Activated naive CD4-positive, alpha-beta T cell treated with anti-CD3 and anti-CD28 coated beads, Interleukin-2, amount 50 U/mL, for 24 hours (primary cell): ENCODE measurements at regions not wholly inside any gene's neighbourhood (a gene's known extent, or its start where the extent isn't known, plus 50 kb on each side); places are given as distances from the start of the nearest gene placed in this dataset.
"Not testable (repeated sequence)": the region's sequence is repeated elsewhere in the genome, so short reads cannot be mapped to it uniquely, and the experiment has no call there.

Experiments used
- H3K27ac Mint-ChIP-seq: one replicate; pipeline ENCODE4 v1.8.0; 2021; ENCODE audit warnings: mild to moderate bottlenecking, mixed read lengths
- H3K27me3 Mint-ChIP-seq: one replicate; pipeline ENCODE4 v1.8.0; 2021; ENCODE audit warnings: mixed read lengths
- H3K36me3 Mint-ChIP-seq: one replicate; pipeline ENCODE4 v1.8.0; 2021; ENCODE audit warnings: mixed read lengths
- H3K4me1 Mint-ChIP-seq: one replicate; pipeline ENCODE4 v1.8.0; 2021; ENCODE audit warnings: mixed read lengths
- H3K4me3 Mint-ChIP-seq: one replicate; pipeline ENCODE4 v1.8.0; 2021; ENCODE audit warnings: mild to moderate bottlenecking, mixed read lengths
- H3K9me3 Mint-ChIP-seq: one replicate; pipeline ENCODE4 v1.8.0; 2021; ENCODE audit warnings: mixed read lengths

GRCh38 chr1:22332795-22333499, 118.7 kb upstream of the ZBTB40 start:
- Mint-ChIP-seq H3K36me3 (no peaks in the 10 kb centered on the region), H3K27me3 (peaks cover 3% of the 10 kb centered on the region), H3K9me3 (no peaks in the 10 kb centered on the region), H3K27ac (no peak overlapping the region), H3K4me1 (no peaks in the 10 kb centered on the region), H3K4me3 (no peak overlapping the region)

GRCh38 chr1:22333516-22334121, 118.0 kb upstream of the ZBTB40 start:
- Mint-ChIP-seq H3K4me1 (no peaks in the 10 kb centered on the region), H3K27ac (no peak overlapping the region), H3K36me3 (no peaks in the 10 kb centered on the region), H3K9me3 (no peaks in the 10 kb centered on the region), H3K4me3 (no peak overlapping the region), H3K27me3 (peaks cover 8% of the 10 kb centered on the region)

GRCh38 chr1:22334860-22335550, 116.6 kb upstream of the ZBTB40 start:
- Mint-ChIP-seq H3K27ac (no peak overlapping the region), H3K36me3 (no peaks in the 10 kb centered on the region), H3K4me3 (no peak overlapping the region), H3K4me1 (no peaks in the 10 kb centered on the region), H3K27me3 (peaks cover 10% of the 10 kb centered on the region), H3K9me3 (no peaks in the 10 kb centered on the region)

GRCh38 chr1:22336274-22336673, 115.4 kb upstream of the ZBTB40 start:
- not testable (repeated sequence) for H3K36me3 Mint-ChIP-seq, H3K27ac Mint-ChIP-seq, H3K4me1 Mint-ChIP-seq, H3K9me3 Mint-ChIP-seq, H3K27me3 Mint-ChIP-seq, H3K4me3 Mint-ChIP-seq

- H3K9me3 Mint-ChIP-seq, H3K4me1 Mint-ChIP-seq, H3K27me3 Mint-ChIP-seq, H3K36me3 Mint-ChIP-seq, H3K4me3 Mint-ChIP-seq, H3K27ac Mint-ChIP-seq: not testable (repeated sequence)
These were observed 114.7 kb upstream of the ZBTB40 start for GRCh38 chr1:22336696-22337545.

GRCh38 chr1:22338071-22338765, 113.4 kb upstream of the ZBTB40 start:
- Mint-ChIP-seq H3K4me3 (no peak overlapping the region), H3K4me1 (peaks cover 3% of the 10 kb centered on the region), H3K27ac (no peak overlapping the region), H3K27me3 (peaks cover 13% of the 10 kb centered on the region), H3K36me3 (no peaks in the 10 kb centered on the region), H3K9me3 (no peaks in the 10 kb centered on the region)

- Mint-ChIP-seq H3K4me1 (peaks cover 3% of the 10 kb centered on the region), H3K4me3 (no peak overlapping the region), H3K27me3 (peaks cover 22% of the 10 kb centered on the region), H3K9me3 (no peaks in the 10 kb centered on the region), H3K36me3 (no peaks in the 10 kb centered on the region), H3K27ac (no peak overlapping the region)
These were observed 112.4 kb upstream of the ZBTB40 start for GRCh38 chr1:22339237-22339636.

GRCh38 chr1:22340066-22340465, 111.6 kb upstream of the ZBTB40 start:
- Mint-ChIP-seq H3K27ac (no peak overlapping the region), H3K36me3 (no peaks in the 10 kb centered on the region), H3K4me1 (peaks cover 3% of the 10 kb centered on the region), H3K27me3 (peaks cover 25% of the 10 kb centered on the region), H3K4me3 (no peak overlapping the region), H3K9me3 (no peaks in the 10 kb centered on the region)

- Mint-ChIP-seq H3K4me3 (no peak overlapping the region), H3K9me3 (no peaks in the 10 kb centered on the region), H3K36me3 (no peaks in the 10 kb centered on the region), H3K4me1 (peaks cover 3% of the 10 kb centered on the region), H3K27ac (no peak overlapping the region), H3K27me3 (peaks cover 30% of the 10 kb centered on the region)
These were observed 110.8 kb upstream of the ZBTB40 start for GRCh38 chr1:22340873-22341272.

- peaks cover 34% of the 10 kb centered on the region for H3K27me3 Mint-ChIP-seq
These were observed 109.7 kb upstream of the ZBTB40 start for GRCh38 chr1:22341791-22342605.

GRCh38 chr1:22342734-22343191, 108.9 kb upstream of the ZBTB40 start:
- Mint-ChIP-seq H3K36me3 (no peaks in the 10 kb centered on the region), H3K27ac (no peak overlapping the region), H3K4me1 (peaks cover 3% of the 10 kb centered on the region), H3K27me3 (peaks cover 34% of the 10 kb centered on the region), H3K9me3 (no peaks in the 10 kb centered on the region), H3K4me3 (no peak overlapping the region)

More at GRCh38 chr1:22341791-22342605, 109.7 kb upstream of the ZBTB40 start:
- Mint-ChIP-seq H3K4me1 (peaks cover 3% of the 10 kb centered on the region), H3K9me3 (no peaks in the 10 kb centered on the region), H3K4me3 (no peak overlapping the region), H3K36me3 (no peaks in the 10 kb centered on the region), H3K27ac (no peak overlapping the region)

- Mint-ChIP-seq H3K36me3 (no peaks in the 10 kb centered on the region), H3K27ac (no peak overlapping the region), H3K4me1 (peaks cover 3% of the 10 kb centered on the region), H3K27me3 (peaks cover 37% of the 10 kb centered on the region), H3K4me3 (no peak overlapping the region), H3K9me3 (no peaks in the 10 kb centered on the region)
These were observed 108.0 kb upstream of the ZBTB40 start for GRCh38 chr1:22343456-22344328.

- no peak overlapping the region for H3K27ac Mint-ChIP-seq
- peaks cover 3% of the 10 kb centered on the region for H3K4me1 Mint-ChIP-seq
- H3K4me3 Mint-ChIP-seq = no peak overlapping the region
- peaks cover 39% of the 10 kb centered on the region for H3K27me3 Mint-ChIP-seq
- no peaks in the 10 kb centered on the region for H3K36me3 Mint-ChIP-seq
- H3K9me3 Mint-ChIP-seq = no peaks in the 10 kb centered on the region
These were observed 107.4 kb upstream of the ZBTB40 start for GRCh38 chr1:22344329-22344630.
